HepG2 (cell line): ENCODE measurements at regions not wholly inside any gene's neighbourhood (a gene's known extent, or its start where the extent isn't known, plus 50 kb on each side); places are given as distances from the start of the nearest gene placed in this dataset.

Source experiments
- AKAP8 ChIP-seq: sonication (generic); formaldehyde crosslinking; IDR thresholded peaks from 2 replicates; pipeline ENCODE4 v1.5.1; 2020; ENCODE audit warnings: mild to moderate bottlenecking, missing genetic modification reagents
- CSRNP2 ChIP-seq: sonication (generic); formaldehyde crosslinking; conservative IDR thresholded peaks from 2 replicates; pipeline ENCODE4 v1.8.0; 2022; ENCODE audit warnings: low read depth, missing genetic modification reagents
- CTCF ChIP-seq: sonication (generic); formaldehyde crosslinking; IDR thresholded peaks from 2 replicates; pipeline ENCODE4 v1.5.0; 2020; ENCODE audit warnings: mild to moderate bottlenecking, missing genetic modification reagents, moderate library complexity
- FOXP4 ChIP-seq: sonication (generic); formaldehyde crosslinking; IDR thresholded peaks from 2 replicates; pipeline ENCODE4 v1.4.0; 2020; ENCODE audit warnings: missing genetic modification reagents
- HHEX ChIP-seq: IDR thresholded peaks from 2 replicates; pipeline ENCODE4 v1.6.1; 2016; ENCODE audit warnings: control low read depth
- MXD3 ChIP-seq: IDR thresholded peaks from 2 replicates; pipeline ENCODE4 v1.6.1; 2016; ENCODE audit warnings: mild to moderate bottlenecking, missing biosample characterization, missing genetic modification reagents
- NR2F6 ChIP-seq, 2 experiments: IDR thresholded peaks; 2 replicates each; pipeline ENCODE4 v1.6.1; 2016; ENCODE audit warnings: antibody characterized with exemption in 1 of 2, mild to moderate bottlenecking in 1 of 2
- PCBP2 ChIP-seq: fragments of 200-400 bp; formaldehyde crosslinking; optimal IDR thresholded peaks from 2 replicates; pipeline ENCODE3; 2018; ENCODE audit warnings: low read length, low read depth; ENCODE audit not compliant: poor library complexity, severe bottlenecking
- PRMT3 ChIP-seq: sonication (generic); formaldehyde crosslinking; IDR thresholded peaks from 2 replicates; pipeline ENCODE4 v1.8.1; 2022; ENCODE audit warnings: low read depth, mild to moderate bottlenecking, moderate library complexity, missing genetic modification reagents, borderline replicate concordance
- RAD51 ChIP-seq: fragments of 450-650 bp; IDR thresholded peaks from 2 replicates; pipeline ENCODE4 v1.6.1; 2016; ENCODE audit warnings: borderline replicate concordance
- RFXAP ChIP-seq: sonication (generic); formaldehyde crosslinking; IDR thresholded peaks from 2 replicates; pipeline ENCODE4 v1.4.0; 2020; ENCODE audit warnings: missing genetic modification reagents, borderline replicate concordance
- TARDBP ChIP-seq: sonication (generic); formaldehyde crosslinking; IDR thresholded peaks from 2 replicates; pipeline ENCODE4 v1.8.0; 2022; ENCODE audit warnings: mild to moderate bottlenecking, missing genetic modification reagents
- TCF12 ChIP-seq, 2 experiments: fragments of 450-650 bp in 1 of 2; sonication (generic) in 1 of 2; formaldehyde crosslinking in 1 of 2; IDR thresholded peaks; 2 replicates each; pipeline versions ENCODE4 v1.6.1 to v1.8.0; 2017 to 2022; ENCODE audit warnings: antibody characterized with exemption in 1 of 2, mild to moderate bottlenecking in 1 of 2, missing genetic modification reagents in 1 of 2, moderate library complexity in 1 of 2
- TIGD3 ChIP-seq: sonication (generic); formaldehyde crosslinking; IDR thresholded peaks from 2 replicates; pipeline ENCODE4 v1.5.1; 2020; ENCODE audit warnings: mild to moderate bottlenecking, missing genetic modification reagents, borderline replicate concordance
- ZNF296 ChIP-seq: sonication (generic); formaldehyde crosslinking; conservative IDR thresholded peaks from 2 replicates; pipeline ENCODE4 v1.5.0; 2020; ENCODE audit warnings: mild to moderate bottlenecking, missing genetic modification reagents
- ZNF441 ChIP-seq: sonication (generic); formaldehyde crosslinking; IDR thresholded peaks from 2 replicates; pipeline ENCODE4 v1.7.0; 2021; ENCODE audit warnings: missing genetic modification reagents, borderline replicate concordance
- ZNF792 ChIP-seq: IDR thresholded peaks from 2 replicates; pipeline ENCODE4 v1.6.1; 2016
- ZNF800 ChIP-seq: sonication (generic); formaldehyde crosslinking; IDR thresholded peaks from 2 replicates; pipeline ENCODE4 v1.4.0; 2020; ENCODE audit warnings: missing genetic modification reagents

- TF ChIP-seq CSRNP2 (CRISPR knock-in tag) (no peak), ZNF792 (CRISPR knock-in tag) (no peak), RFXAP (no peak), NR2F6 (IDR thresholded peaks at IDR 0.05) (peak; percentile 59; the same call in 1 of the 2 replicates), NR2F6 (CRISPR knock-in tag; IDR thresholded peaks at IDR 0.05) (peak; percentile 67), CTCF (CRISPR knock-in tag) (peak; percentile 99), ZNF296 (CRISPR knock-in tag) (no peak), MXD3 (no peak), ZNF441 (0 out of 2 replicates have a peak, but pooled peaks have one; percentile 12), TARDBP (CRISPR knock-in tag) (peak; percentile 16; the same call in 1 of the 2 replicates), TIGD3 (CRISPR knock-in tag) (no peak), FOXP4 (CRISPR knock-in tag) (0 out of 2 replicates have a peak, but pooled peaks have one; percentile 35), PRMT3 (CRISPR knock-in tag) (peak; percentile 70; the same call in 1 of the 2 replicates), ZNF800 (0 out of 2 replicates have a peak, but pooled peaks have one; percentile 6), HHEX (no peak), TCF12 (IDR thresholded peaks at IDR 0.05) (no peak), TCF12 (CRISPR knock-in tag; IDR thresholded peaks at IDR 0.05) (no peak), AKAP8 (CRISPR knock-in tag) (no peak), RAD51 (no peak), PCBP2 (no peak)
Observed at GRCh38 chr1:9181176-9181906, 52.4 kb upstream of the GPR157 start (continued).
